ENCODE measurements at regions not wholly inside any gene's neighbourhood (a gene's known extent, or its start where the extent isn't known, plus 50 kb on each side); places are given as distances from the start of the nearest gene placed in this dataset.

DNA sequence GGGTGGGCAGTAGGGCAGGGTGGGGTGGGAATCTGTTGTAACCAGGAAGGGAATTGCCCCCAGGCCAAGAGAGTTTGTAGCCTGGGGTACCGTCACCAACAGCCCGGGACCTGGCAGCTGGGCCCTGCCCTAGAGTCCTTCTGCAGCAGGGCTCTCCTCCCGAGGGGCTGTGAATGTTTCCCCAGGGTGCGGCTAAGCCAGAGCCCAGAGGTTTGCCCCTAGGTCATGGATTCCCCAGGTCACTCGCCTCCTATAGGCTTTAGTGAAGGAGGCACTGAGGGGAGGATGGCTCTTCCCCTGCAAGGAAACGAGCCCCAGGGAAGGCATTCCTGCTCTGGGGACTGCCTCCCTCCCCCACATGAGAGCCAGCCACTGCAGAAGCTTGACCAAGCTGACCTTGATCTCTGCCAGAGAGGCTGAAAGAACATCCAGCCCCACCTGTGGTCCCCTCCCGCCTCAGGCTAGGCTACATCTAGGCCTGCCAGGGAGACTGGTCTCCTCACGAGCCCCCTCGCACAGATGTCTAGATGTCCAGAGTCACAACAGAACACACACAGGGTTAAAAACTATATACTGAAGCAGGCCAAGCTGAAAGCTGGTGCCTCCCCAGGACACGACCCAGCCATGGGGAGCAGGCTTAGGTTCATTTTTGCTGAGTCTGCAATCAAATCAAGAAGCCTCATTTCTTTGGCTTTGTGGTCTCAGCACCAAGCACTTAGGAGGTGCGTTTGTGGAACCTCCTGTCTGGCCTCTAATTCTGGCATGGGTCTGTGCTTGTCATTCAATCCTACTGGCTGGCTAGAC is 69.1 kb upstream of the TAMM41 start:
- TF ChIP-seq, protein P1, sequence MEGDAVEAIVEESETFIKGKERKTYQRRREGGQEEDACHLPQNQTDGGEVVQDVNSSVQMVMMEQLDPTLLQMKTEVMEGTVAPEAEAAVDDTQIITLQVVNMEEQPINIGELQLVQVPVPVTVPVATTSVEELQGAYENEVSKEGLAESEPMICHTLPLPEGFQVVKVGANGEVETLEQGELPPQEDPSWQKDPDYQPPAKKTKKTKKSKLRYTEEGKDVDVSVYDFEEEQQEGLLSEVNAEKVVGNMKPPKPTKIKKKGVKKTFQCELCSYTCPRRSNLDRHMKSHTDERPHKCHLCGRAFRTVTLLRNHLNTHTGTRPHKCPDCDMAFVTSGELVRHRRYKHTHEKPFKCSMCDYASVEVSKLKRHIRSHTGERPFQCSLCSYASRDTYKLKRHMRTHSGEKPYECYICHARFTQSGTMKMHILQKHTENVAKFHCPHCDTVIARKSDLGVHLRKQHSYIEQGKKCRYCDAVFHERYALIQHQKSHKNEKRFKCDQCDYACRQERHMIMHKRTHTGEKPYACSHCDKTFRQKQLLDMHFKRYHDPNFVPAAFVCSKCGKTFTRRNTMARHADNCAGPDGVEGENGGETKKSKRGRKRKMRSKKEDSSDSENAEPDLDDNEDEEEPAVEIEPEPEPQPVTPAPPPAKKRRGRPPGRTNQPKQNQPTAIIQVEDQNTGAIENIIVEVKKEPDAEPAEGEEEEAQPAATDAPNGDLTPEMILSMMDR (IDR thresholded peaks at IDR 0.05; ENCODE audit: low read length) = no peak
- no peak for TF ChIP-seq EZH2 (IDR thresholded peaks at IDR 0.05; ENCODE audit: borderline replicate concordance, low read length)
